Psoas muscle (tissue), 7 donors: ENCODE measurements at regions not wholly inside any gene's neighbourhood (a gene's known extent, or its start where the extent isn't known, plus 50 kb on each side); places are given as distances from the start of the nearest gene placed in this dataset.

Source experiments
- ATAC-seq, 4 donors: fragments of 200-7000 bp; cut with Tn5 transposase; one replicate each; pipeline ENCODE4 v1.9.1; 2020; ENCODE audit warnings: moderate library complexity in 3 of 4, mild to moderate bottlenecking in 2 of 4
- DNase-seq, 2 donors: peaks; one replicate each; pipeline ENCODE4 v3.0.0-alpha.2; 2020
- H3K27ac ChIP-seq: fragments of 200-600 bp; one replicate; pipeline ENCODE4 v1.8.0; 2022
- H3K27me3 ChIP-seq, 3 donors: fragments of 200-600 bp in 1 of 3; one replicate each; pipeline versions ENCODE4 v1.6.1 to v1.8.0; 2013 to 2022; ENCODE audit warnings: low read length in 2 of 3, mild to moderate bottlenecking in 2 of 3, moderate library complexity in 1 of 3; ENCODE audit not compliant: insufficient read depth in 3 of 3
- H3K36me3 ChIP-seq, 2 donors: fragments of 200-600 bp in 1 of 2; one replicate each; pipeline versions ENCODE4 v1.6.1 to v1.8.0; 2013 to 2022; ENCODE audit warnings: low read depth in 1 of 2, mild to moderate bottlenecking in 1 of 2, moderate library complexity in 1 of 2; ENCODE audit not compliant: insufficient read depth in 1 of 2
- H3K4me1 ChIP-seq: fragments of 200-600 bp; one replicate; pipeline ENCODE4 v1.8.0; 2022
- H3K4me3 ChIP-seq: fragments of 200-600 bp; one replicate; pipeline ENCODE4 v1.8.0; 2022; ENCODE audit warnings: mild to moderate bottlenecking
- H3K9me3 ChIP-seq: fragments of 200-600 bp; one replicate; pipeline ENCODE4 v1.8.0; 2022
- WGBS, 3 donors: extraction: QIAGEN DNeasy Blood & Tissue Kit; methylation state at CpG; one replicate each; pipeline versions ENCODE4 v1.1.6 to v1.1.7; 2013; 5-methylcytosine and 5-hydroxymethylcytosine counted together
- intact Hi-C, 2 donors: fragments of 100-400 bp; cut with DNase I; formaldehyde crosslinking; loops; one replicate each; pipeline versions ENCODE4 v1.11.0 to v1.14.2; 2022
- TF ChIP-seq, protein P1 (sequence below): fragments of 200-600 bp; IDR thresholded peaks from one replicate; pipeline ENCODE4 v1.8.0; 2022; ENCODE audit warnings: antibody characterized with exemption
- donor health status: healthy with polysubstance abuse.
- donor health status: DM: no; HTN: no; CAD: no; lungs with moderate emphysema.
- donor health status: Bipolar disorder and iron deficiency.
- donor health status: healthy.
- donor health status: DM: yes; HTN: yes; CAD: no.
- donor health status: DM: no; HTN: no; CAD: no.
- donor health status: DM: yes; HTN: yes; CAD: no.

DNA sequence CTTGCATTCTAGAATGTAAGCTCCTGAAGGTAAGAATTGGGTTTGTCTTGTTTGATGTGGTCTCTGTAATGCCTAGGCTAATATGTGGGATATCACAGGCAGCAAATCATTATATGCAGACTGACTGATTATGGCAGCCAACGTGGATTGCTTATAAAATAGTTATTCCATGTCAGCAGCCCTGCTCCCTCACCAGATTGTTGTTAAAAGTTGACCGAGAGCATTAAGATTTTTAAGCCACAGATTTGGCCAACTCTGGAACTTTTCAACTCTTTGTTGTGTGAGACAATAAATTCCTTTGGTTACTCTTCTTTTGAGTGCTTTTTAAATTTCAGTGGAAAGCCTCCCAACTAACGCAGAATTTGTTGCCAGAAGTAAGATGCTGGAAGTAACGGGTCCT, 92.6 kb upstream of the FAM216B start:
- H3K4me3 ChIP-seq: no peak overlapping the region
- 57 to 64% (median 61%) methylated on average over 4 of the region's 4 CpGs for WGBS, 3 donors
- DNase-seq (no peak), ATAC-seq (no peak)
- no peaks in the 10 kb centered on the region for H3K4me1 ChIP-seq
- TF ChIP-seq, protein P1, sequence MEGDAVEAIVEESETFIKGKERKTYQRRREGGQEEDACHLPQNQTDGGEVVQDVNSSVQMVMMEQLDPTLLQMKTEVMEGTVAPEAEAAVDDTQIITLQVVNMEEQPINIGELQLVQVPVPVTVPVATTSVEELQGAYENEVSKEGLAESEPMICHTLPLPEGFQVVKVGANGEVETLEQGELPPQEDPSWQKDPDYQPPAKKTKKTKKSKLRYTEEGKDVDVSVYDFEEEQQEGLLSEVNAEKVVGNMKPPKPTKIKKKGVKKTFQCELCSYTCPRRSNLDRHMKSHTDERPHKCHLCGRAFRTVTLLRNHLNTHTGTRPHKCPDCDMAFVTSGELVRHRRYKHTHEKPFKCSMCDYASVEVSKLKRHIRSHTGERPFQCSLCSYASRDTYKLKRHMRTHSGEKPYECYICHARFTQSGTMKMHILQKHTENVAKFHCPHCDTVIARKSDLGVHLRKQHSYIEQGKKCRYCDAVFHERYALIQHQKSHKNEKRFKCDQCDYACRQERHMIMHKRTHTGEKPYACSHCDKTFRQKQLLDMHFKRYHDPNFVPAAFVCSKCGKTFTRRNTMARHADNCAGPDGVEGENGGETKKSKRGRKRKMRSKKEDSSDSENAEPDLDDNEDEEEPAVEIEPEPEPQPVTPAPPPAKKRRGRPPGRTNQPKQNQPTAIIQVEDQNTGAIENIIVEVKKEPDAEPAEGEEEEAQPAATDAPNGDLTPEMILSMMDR: no peak
- peaks cover 5% of the 10 kb centered on the region for H3K9me3 ChIP-seq
- intact Hi-C loops: no loop called here
- no peaks in the 10 kb centered on the region for H3K36me3 ChIP-seq
- H3K27ac ChIP-seq: no peak overlapping the region
- no peaks in the 10 kb centered on the region for H3K27me3 ChIP-seq

DNA sequence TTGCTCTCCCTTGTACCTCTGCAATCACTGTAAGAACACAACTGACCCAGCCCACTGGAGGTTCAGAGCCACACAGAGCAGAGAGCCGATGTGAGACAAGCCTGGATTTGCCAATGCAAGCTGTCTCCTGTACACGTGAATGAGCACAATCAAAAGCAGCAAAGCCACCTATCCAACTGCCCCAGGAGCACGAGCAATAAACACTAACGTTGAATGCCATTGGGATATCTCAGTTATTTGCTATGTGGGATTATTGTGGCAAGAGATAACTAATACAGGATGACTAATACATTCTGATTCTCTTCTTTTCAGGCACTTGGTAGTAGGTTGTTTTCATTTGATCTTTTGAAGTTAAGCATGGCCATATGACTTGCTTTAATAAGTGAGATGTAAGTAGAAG, 85.2 kb upstream of the FAM216B start:
- H3K9me3 ChIP-seq: no peaks in the 10 kb centered on the region
- no peak overlapping the region for H3K4me3 ChIP-seq
- WGBS, 3 donors: 56 to 70% (median 59%) methylated on average over 4 of the region's 4 CpGs
- TF ChIP-seq, protein P1: no peak
- intact Hi-C loops: no loop called here
- DNase-seq (no peak), ATAC-seq (no peak)
- peaks cover 0 to 4% (median 0%) of the 10 kb centered on the region in 3 donors for H3K27me3 ChIP-seq
- H3K27ac ChIP-seq: no peak overlapping the region
- no peaks in the 10 kb centered on the region for H3K4me1 ChIP-seq
- H3K36me3 ChIP-seq: no peaks in the 10 kb centered on the region

DNA sequence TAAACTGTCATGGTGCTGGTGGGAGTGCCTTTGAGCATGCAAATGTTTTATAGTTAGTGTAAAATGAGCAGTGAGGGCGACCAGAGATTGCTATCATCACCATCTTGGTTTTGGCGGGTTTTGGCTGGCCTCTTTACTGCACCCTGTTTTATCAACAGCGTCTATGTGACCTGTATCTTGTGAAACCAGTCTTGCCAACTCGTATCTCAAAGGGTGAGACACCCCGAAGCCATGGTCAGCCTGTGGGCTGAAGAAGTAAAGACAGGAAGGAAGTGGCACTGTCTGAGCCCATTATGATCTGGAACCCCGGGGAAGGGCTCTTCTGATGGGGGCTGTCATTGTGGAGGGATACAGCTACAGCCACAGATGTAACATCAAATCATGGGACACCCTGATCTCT, 81.5 kb upstream of the FAM216B start:
- intact Hi-C loops: no loop called here
- Histone ChIP-seq H3K4me3 (no peak overlapping the region), H3K36me3 (no peaks in the 10 kb centered on the region), H3K4me1 (no peaks in the 10 kb centered on the region), H3K9me3 (no peaks in the 10 kb centered on the region), H3K27me3 (peaks cover 0 to 4% (median 0%) of the 10 kb centered on the region in 3 donors), H3K27ac (no peak overlapping the region)
- TF ChIP-seq, protein P1: no peak
- ATAC-seq (no peak), DNase-seq (no peak)
- WGBS, 3 donors: 84 to 87% (median 87%) methylated on average over 6 of the region's 6 CpGs

DNA sequence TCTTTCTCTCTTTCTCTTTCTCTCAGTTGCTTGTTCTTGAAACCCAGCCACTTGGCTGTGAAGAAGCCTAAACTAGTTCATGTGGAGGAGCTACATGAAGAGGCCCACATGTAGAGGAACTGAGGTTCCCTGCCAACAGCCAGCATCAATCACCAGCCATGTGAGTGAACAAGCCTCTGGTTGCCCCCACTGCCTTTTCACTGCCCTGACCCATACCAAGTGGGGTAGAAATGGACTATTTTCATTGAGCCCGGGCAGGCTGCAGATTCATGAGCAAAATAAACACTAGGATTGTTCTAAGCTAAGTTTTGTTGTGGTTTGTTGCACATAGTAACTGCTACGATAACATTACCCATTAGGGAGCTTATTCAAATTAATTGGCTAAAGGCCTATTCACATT, 78.7 kb upstream of the FAM216B start:
- Histone ChIP-seq H3K9me3 (no peaks in the 10 kb centered on the region), H3K4me3 (no peak overlapping the region), H3K27me3 (peaks cover 0 to 4% (median 0%) of the 10 kb centered on the region in 3 donors), H3K4me1 (no peaks in the 10 kb centered on the region), H3K36me3 (no peaks in the 10 kb centered on the region), H3K27ac (no peak overlapping the region)
- intact Hi-C loops: no loop called here
- no peak for ATAC-seq
- WGBS, 3 donors: 56 to 57% (median 56%) methylated on average over 2 of the region's 2 CpGs
- DNase-seq: no peak
- TF ChIP-seq, protein P1: no peak

DNA sequence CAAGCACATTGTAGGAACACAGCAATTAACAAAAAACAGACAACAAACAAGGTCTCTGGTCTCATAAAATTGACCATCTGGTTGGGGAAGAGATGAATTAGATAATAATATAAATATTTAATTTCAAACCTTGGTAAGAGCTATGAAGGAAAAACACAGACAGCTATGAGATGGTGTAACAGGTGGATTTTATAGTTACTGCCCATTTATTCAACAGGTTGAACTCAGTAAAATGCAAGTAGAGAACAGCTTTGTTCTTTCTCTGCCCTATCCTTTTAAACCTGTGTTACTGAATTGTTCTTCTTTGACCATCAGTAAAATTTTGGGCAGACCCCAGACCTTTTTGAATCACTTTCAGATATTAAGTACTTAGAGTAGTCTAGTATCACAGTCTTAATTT, 77.6 kb upstream of the FAM216B start:
- Histone ChIP-seq H3K9me3 (no peaks in the 10 kb centered on the region), H3K27me3 (no peaks in the 10 kb centered on the region), H3K4me1 (no peaks in the 10 kb centered on the region), H3K27ac (no peak overlapping the region), H3K36me3 (no peaks in the 10 kb centered on the region), H3K4me3 (no peak overlapping the region)
- no peak for DNase-seq
- TF ChIP-seq, protein P1: no peak
- intact Hi-C loops: no loop called here
- no peak for ATAC-seq
